ENCODE measurements at regions not wholly inside any gene's neighbourhood (a gene's known extent, or its start where the extent isn't known, plus 50 kb on each side); places are given as distances from the start of the nearest gene placed in this dataset.
"Not testable (repeated sequence)": the region's sequence is repeated elsewhere in the genome, so short reads cannot be mapped to it uniquely, and the experiment has no call there.

- H3K79me2 ChIP-seq (ENCODE audit: insufficient read depth, low read depth, low read length) = no peaks in the 10 kb centered on the region
- TF ChIP-seq EZH2phosphoT487 (IDR thresholded peaks at IDR 0.05; ENCODE audit: borderline replicate concordance, low read depth, low read length) (no peak), CTCF (conservative IDR thresholded peaks at IDR 0.05; ENCODE audit: low read length) (no peak)
- H3K4me2 ChIP-seq (ENCODE audit: low read length) = no peak overlapping the region
- H3K4me3 ChIP-seq (ENCODE audit: low read depth, low read length, poor library complexity, severe bottlenecking) = no peak overlapping the region
- no TSS peak for BruUV-seq (replicated peaks)
- no peak overlapping the region for H3K27ac ChIP-seq (ENCODE audit: low read depth, low read length, poor library complexity, severe bottlenecking)
- H3K9me2 ChIP-seq (ENCODE audit: insufficient read depth, low read length) = no peaks in the 10 kb centered on the region
- H3K36me3 ChIP-seq (ENCODE audit: insufficient read depth, low read length) = no peaks in the 10 kb centered on the region
- H2AFZ ChIP-seq (ENCODE audit: low read length) = no peak overlapping the region
- DNase-seq (ENCODE audit: low spot score) = no peak
- H3K4me1 ChIP-seq (ENCODE audit: insufficient read depth, low read length, poor library complexity, severe bottlenecking) = no peaks in the 10 kb centered on the region
- H3K9me3 ChIP-seq (ENCODE audit: low read length) = no peaks in the 10 kb centered on the region
- ChIA-PET CTCF (ENCODE audit: unreplicated experiment) (no interaction called here), POLR2A (interaction anchor here (0.6 to 2.4 kb wide), 2 partner anchors 14 to 225 kb away, joined by 3 to 9 read pairs; no protein-coding TSS in a partner anchor)
- intact Hi-C loops (cut with micrococcal nuclease; ENCODE audit: unreplicated experiment) = no loop called here
- no peaks in the 10 kb centered on the region for H4K20me1 ChIP-seq (ENCODE audit: insufficient read depth, low read length)
Observed at GRCh38 chr4:43189741-43190140, 297.2 kb downstream of the GRXCR1 start.

- CTCF ChIA-PET (ENCODE audit: unreplicated experiment); H3K4me2 ChIP-seq (ENCODE audit: low read length); H3K9me2 ChIP-seq (ENCODE audit: insufficient read depth, low read length); H3K79me2 ChIP-seq (ENCODE audit: insufficient read depth, low read depth, low read length); DNase-seq (ENCODE audit: low spot score); BruUV-seq (replicated peaks); H3K27ac ChIP-seq (ENCODE audit: low read depth, low read length, poor library complexity, severe bottlenecking); H3K36me3 ChIP-seq (ENCODE audit: insufficient read depth, low read length); POLR2A ChIA-PET; H3K9me3 ChIP-seq (ENCODE audit: low read length); H2AFZ ChIP-seq (ENCODE audit: low read length); H3K4me3 ChIP-seq (ENCODE audit: low read depth, low read length, poor library complexity, severe bottlenecking); H3K4me1 ChIP-seq (ENCODE audit: insufficient read depth, low read length, poor library complexity, severe bottlenecking); H4K20me1 ChIP-seq (ENCODE audit: insufficient read depth, low read length); intact Hi-C loops (cut with micrococcal nuclease; ENCODE audit: unreplicated experiment): not testable (repeated sequence)
Observed at GRCh38 chr4:43212576-43212975, 320.1 kb downstream of the GRXCR1 start.

GRCh38 chr4:43223820-43224219 is 331.3 kb downstream of the GRXCR1 start:
- H4K20me1 ChIP-seq (ENCODE audit: insufficient read depth, low read length) = no peaks in the 10 kb centered on the region
- intact Hi-C loops (cut with micrococcal nuclease; ENCODE audit: unreplicated experiment) = no loop called here
- TF ChIP-seq CTCF (conservative IDR thresholded peaks at IDR 0.05; ENCODE audit: low read length) = no peak
- no peak for TF ChIP-seq EZH2phosphoT487 (IDR thresholded peaks at IDR 0.05; ENCODE audit: borderline replicate concordance, low read depth, low read length)
- ChIA-PET CTCF (ENCODE audit: unreplicated experiment) (no interaction called here), POLR2A (interaction anchor here (0.7 kb wide), 1 partner anchor 16 kb away, joined by 3 read pairs; no protein-coding TSS in a partner anchor)
- no peaks in the 10 kb centered on the region for H3K79me2 ChIP-seq (ENCODE audit: insufficient read depth, low read depth, low read length)
- H3K27ac ChIP-seq (ENCODE audit: low read depth, low read length, poor library complexity, severe bottlenecking) = no peak overlapping the region
- H3K9me3 ChIP-seq (ENCODE audit: low read length) = no peaks in the 10 kb centered on the region
- H3K4me3 ChIP-seq (ENCODE audit: low read depth, low read length, poor library complexity, severe bottlenecking) = no peak overlapping the region
- BruUV-seq (replicated peaks) = no TSS peak
- H3K36me3 ChIP-seq (ENCODE audit: insufficient read depth, low read length) = no peaks in the 10 kb centered on the region
- no peaks in the 10 kb centered on the region for H3K9me2 ChIP-seq (ENCODE audit: insufficient read depth, low read length)
- H3K4me1 ChIP-seq (ENCODE audit: insufficient read depth, low read length, poor library complexity, severe bottlenecking) = no peaks in the 10 kb centered on the region
- no peak for DNase-seq (ENCODE audit: low spot score)
- no peak overlapping the region for H3K4me2 ChIP-seq (ENCODE audit: low read length)
- H2AFZ ChIP-seq (ENCODE audit: low read length) = no peak overlapping the region
